Fibroblast of lung (primary cell): ENCODE measurements at regions not wholly inside any gene's neighbourhood (a gene's known extent, or its start where the extent isn't known, plus 50 kb on each side); places are given as distances from the start of the nearest gene placed in this dataset.

ENCODE experiments used
- DNase-seq, 2 donors: peaks; one replicate each; pipeline versions ENCODE4 v3.0.0 to v3.0.0-alpha.2; 2010; ENCODE audit warnings: low read depth in 2 of 2
- H2AFZ ChIP-seq: 2 replicates; pipeline ENCODE4 v1.5.1; 2012; ENCODE audit warnings: low read length, control low read depth, inconsistent platforms
- H3K27ac ChIP-seq: 2 replicates; pipeline ENCODE4 v1.5.1; 2011; ENCODE audit warnings: low read length, control low read depth; ENCODE audit not compliant: insufficient read depth
- H3K27me3 ChIP-seq: 2 replicates; pipeline ENCODE4 v1.5.1; 2011; ENCODE audit warnings: mild to moderate bottlenecking, low read length; ENCODE audit not compliant: control insufficient read depth, insufficient read depth
- H3K36me3 ChIP-seq: 2 replicates; pipeline ENCODE4 v1.5.1; 2011; ENCODE audit warnings: low read length; ENCODE audit not compliant: control insufficient read depth, insufficient read depth
- H3K4me1 ChIP-seq: 2 replicates; pipeline ENCODE4 v1.5.1; 2011; ENCODE audit warnings: low read length; ENCODE audit not compliant: control insufficient read depth, insufficient read depth; ENCODE audit errors: extremely low read depth
- H3K4me2 ChIP-seq: 2 replicates; pipeline ENCODE4 v1.5.1; 2011; ENCODE audit warnings: low read length, control low read depth; ENCODE audit not compliant: insufficient read depth; ENCODE audit errors: extremely low read depth
- H3K4me3 ChIP-seq, 4 experiments: fragments of 200-600 bp in 1 of 4; sonication (generic) in 1 of 4; replicated peaks in 1 of 4; 2 replicates each; pipeline ENCODE4 v1.5.1; 2011 to 2016; ENCODE audit warnings: low read length in 4 of 4, low read depth in 3 of 4, mild to moderate bottlenecking in 3 of 4, control low read depth in 2 of 4, inconsistent platforms in 1 of 4, mixed read lengths in 1 of 4; ENCODE audit not compliant: insufficient read depth in 1 of 4; ENCODE audit errors: control extremely low read depth in 1 of 4
- H3K79me2 ChIP-seq: 2 replicates; pipeline ENCODE4 v1.5.1; 2012; ENCODE audit warnings: mild to moderate bottlenecking, low read length, inconsistent platforms; ENCODE audit not compliant: control insufficient read depth, insufficient read depth
- H3K9ac ChIP-seq: 2 replicates; pipeline ENCODE4 v1.5.1; 2011; ENCODE audit warnings: mild to moderate bottlenecking, low read length, control low read depth; ENCODE audit not compliant: insufficient read depth
- H3K9me3 ChIP-seq: 2 replicates; pipeline ENCODE4 v1.5.1; 2012; ENCODE audit warnings: low read depth, low read length; ENCODE audit not compliant: control insufficient read depth, insufficient read depth
- H4K20me1 ChIP-seq: 2 replicates; pipeline ENCODE4 v1.5.1; 2011; ENCODE audit warnings: low read length; ENCODE audit not compliant: control insufficient read depth, insufficient read depth; ENCODE audit errors: extremely low read depth
- CTCF ChIP-seq, 2 donors: IDR thresholded peaks in 1 of 2; conservative IDR thresholded peaks in 1 of 2; 1 replicate in 1 of 2; 2 replicates in 1 of 2; pipeline ENCODE4 v1.5.1; 2011 to 2012; ENCODE audit warnings: low read length in 2 of 2, control low read depth in 1 of 2, inconsistent platforms in 1 of 2, low read depth in 1 of 2, mild to moderate bottlenecking in 1 of 2
- EZH2 ChIP-seq: IDR thresholded peaks from 2 replicates; pipeline ENCODE4 v1.5.1; 2012; ENCODE audit warnings: low read length, control low read depth, mild to moderate bottlenecking; ENCODE audit errors: missing control alignments

- no peaks in the 10 kb centered on the region for H4K20me1 ChIP-seq
- H2AFZ ChIP-seq = no peak overlapping the region
- no peaks in the 10 kb centered on the region for H3K4me1 ChIP-seq
- H3K4me2 ChIP-seq = no peak overlapping the region
- H3K9ac ChIP-seq = no peak overlapping the region
- H3K36me3 ChIP-seq = no peaks in the 10 kb centered on the region
- no peaks in the 10 kb centered on the region for H3K27me3 ChIP-seq
- TF ChIP-seq CTCF (conservative IDR thresholded peaks at IDR 0.05 in 1 of 2, IDR thresholded peaks at IDR 0.05 in 1 of 2; ENCODE audit: low read depth in 1 of 2, low read length in 2 of 2) (no peak), EZH2 (no peak)
- DNase-seq = no peak
- no peak overlapping the region for H3K27ac ChIP-seq
- H3K9me3 ChIP-seq = no peaks in the 10 kb centered on the region
- no peaks in the 10 kb centered on the region for H3K79me2 ChIP-seq
- H3K4me3 ChIP-seq = no peak overlapping the region
These were observed 564.4 kb upstream of the NUDT12 start for GRCh38 chr5:104126980-104127379.

GRCh38 chr5:104119529-104119928, 556.9 kb upstream of the NUDT12 start:
- Histone ChIP-seq H4K20me1 (no peaks in the 10 kb centered on the region), H3K27ac (no peak overlapping the region), H3K4me3 (no peak overlapping the region), H3K79me2 (no peaks in the 10 kb centered on the region), H3K9me3 (no peaks in the 10 kb centered on the region), H2AFZ (no peak overlapping the region), H3K27me3 (no peaks in the 10 kb centered on the region), H3K4me2 (no peak overlapping the region), H3K4me1 (no peaks in the 10 kb centered on the region), H3K36me3 (no peaks in the 10 kb centered on the region), H3K9ac (no peak overlapping the region)
- TF ChIP-seq EZH2 = no peak
- DNase-seq = no peak

GRCh38 chr5:104111632-104112031, 549.0 kb upstream of the NUDT12 start:
- Histone ChIP-seq H3K27ac (no peak overlapping the region), H2AFZ (no peak overlapping the region), H3K9ac (no peak overlapping the region), H3K79me2 (no peaks in the 10 kb centered on the region), H3K36me3 (no peaks in the 10 kb centered on the region), H3K9me3 (no peaks in the 10 kb centered on the region), H3K4me2 (no peak overlapping the region), H3K4me1 (no peaks in the 10 kb centered on the region), H3K27me3 (no peaks in the 10 kb centered on the region), H3K4me3 (no peak overlapping the region), H4K20me1 (no peaks in the 10 kb centered on the region)
- no peak for TF ChIP-seq EZH2
- no peak for TF ChIP-seq CTCF (conservative IDR thresholded peaks at IDR 0.05 in 1 of 2, IDR thresholded peaks at IDR 0.05 in 1 of 2; ENCODE audit: low read depth in 1 of 2, low read length in 2 of 2)
- no peak for DNase-seq

GRCh38 chr5:104096451-104096850, 533.9 kb upstream of the NUDT12 start:
- Histone ChIP-seq H3K9ac (no peak overlapping the region), H2AFZ (no peak overlapping the region), H3K27ac (no peak overlapping the region), H3K4me2 (no peak overlapping the region), H3K36me3 (no peaks in the 10 kb centered on the region), H3K9me3 (no peaks in the 10 kb centered on the region), H3K4me1 (no peaks in the 10 kb centered on the region), H3K27me3 (no peaks in the 10 kb centered on the region), H4K20me1 (no peaks in the 10 kb centered on the region), H3K79me2 (no peaks in the 10 kb centered on the region), H3K4me3 (no peak overlapping the region)
- no peak for DNase-seq
- TF ChIP-seq EZH2 = no peak
